Glutamatergic neuron (in vitro differentiated cells): ENCODE measurements at regions not wholly inside any gene's neighbourhood (a gene's known extent, or its start where the extent isn't known, plus 50 kb on each side); places are given as distances from the start of the nearest gene placed in this dataset.
A peak's percentile ranks its signal among the peaks of the same experiment; 100 is the strongest.

Experiments
- DNase-seq: peaks from one replicate; pipeline ENCODE4 v3.0.0; 2022
- H3K27ac Mint-ChIP-seq: one replicate; pipeline ENCODE4 v1.8.0; 2020; ENCODE audit warnings: mild to moderate bottlenecking, mixed read lengths, inconsistent platforms; ENCODE audit not compliant: unreplicated experiment
- H3K27me3 Mint-ChIP-seq: one replicate; pipeline ENCODE4 v1.8.0; 2020; ENCODE audit warnings: mild to moderate bottlenecking, moderate library complexity, mixed read lengths, inconsistent platforms; ENCODE audit not compliant: unreplicated experiment
- H3K36me3 Mint-ChIP-seq: one replicate; pipeline ENCODE4 v1.8.0; 2020; ENCODE audit warnings: mild to moderate bottlenecking, mixed read lengths, inconsistent platforms; ENCODE audit not compliant: unreplicated experiment
- H3K4me1 Mint-ChIP-seq: one replicate; pipeline ENCODE4 v1.8.0; 2020; ENCODE audit warnings: mild to moderate bottlenecking, low read depth, mixed read lengths, inconsistent platforms; ENCODE audit not compliant: unreplicated experiment
- H3K4me3 Mint-ChIP-seq: one replicate; pipeline ENCODE4 v1.8.0; 2020; ENCODE audit warnings: mild to moderate bottlenecking, mixed read lengths, inconsistent platforms; ENCODE audit not compliant: unreplicated experiment
- H3K9me3 Mint-ChIP-seq: one replicate; pipeline ENCODE4 v1.8.0; 2020; ENCODE audit warnings: mild to moderate bottlenecking, moderate library complexity, mixed read lengths, inconsistent platforms; ENCODE audit not compliant: unreplicated experiment
- TF ChIP-seq, protein P1 (sequence below): fragments of 200-600 bp; sonication (generic); IDR thresholded peaks from one replicate; pipeline ENCODE4 v1.5.0; 2021; ENCODE audit not compliant: partially characterized antibody, unreplicated experiment

DNA sequence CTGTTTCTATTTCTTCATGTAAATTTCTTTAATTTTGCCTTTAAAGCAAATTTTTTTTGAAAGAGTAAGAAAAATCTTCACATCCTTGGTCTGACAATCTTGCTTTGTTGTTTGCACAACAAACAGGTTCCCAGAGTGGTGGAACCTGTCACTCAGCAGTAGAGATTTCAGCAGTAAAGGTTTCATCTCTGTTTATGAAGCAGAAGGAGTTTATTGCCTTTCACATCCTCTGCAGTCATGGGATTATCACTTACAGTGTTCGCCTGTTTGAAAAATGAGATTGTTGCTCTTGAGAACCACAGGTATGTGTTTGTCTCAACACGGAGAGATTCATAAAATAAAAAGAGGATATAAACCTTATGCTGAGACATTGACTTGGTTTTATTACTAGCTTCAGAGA lies 342.6 kb downstream of the IPMK start:
- TF ChIP-seq, protein P1, sequence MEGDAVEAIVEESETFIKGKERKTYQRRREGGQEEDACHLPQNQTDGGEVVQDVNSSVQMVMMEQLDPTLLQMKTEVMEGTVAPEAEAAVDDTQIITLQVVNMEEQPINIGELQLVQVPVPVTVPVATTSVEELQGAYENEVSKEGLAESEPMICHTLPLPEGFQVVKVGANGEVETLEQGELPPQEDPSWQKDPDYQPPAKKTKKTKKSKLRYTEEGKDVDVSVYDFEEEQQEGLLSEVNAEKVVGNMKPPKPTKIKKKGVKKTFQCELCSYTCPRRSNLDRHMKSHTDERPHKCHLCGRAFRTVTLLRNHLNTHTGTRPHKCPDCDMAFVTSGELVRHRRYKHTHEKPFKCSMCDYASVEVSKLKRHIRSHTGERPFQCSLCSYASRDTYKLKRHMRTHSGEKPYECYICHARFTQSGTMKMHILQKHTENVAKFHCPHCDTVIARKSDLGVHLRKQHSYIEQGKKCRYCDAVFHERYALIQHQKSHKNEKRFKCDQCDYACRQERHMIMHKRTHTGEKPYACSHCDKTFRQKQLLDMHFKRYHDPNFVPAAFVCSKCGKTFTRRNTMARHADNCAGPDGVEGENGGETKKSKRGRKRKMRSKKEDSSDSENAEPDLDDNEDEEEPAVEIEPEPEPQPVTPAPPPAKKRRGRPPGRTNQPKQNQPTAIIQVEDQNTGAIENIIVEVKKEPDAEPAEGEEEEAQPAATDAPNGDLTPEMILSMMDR = no peak
- Mint-ChIP-seq H3K27me3 (no peaks in the 10 kb centered on the region), H3K9me3 (no peaks in the 10 kb centered on the region), H3K27ac (no peak overlapping the region), H3K4me3 (no peak overlapping the region), H3K36me3 (no peaks in the 10 kb centered on the region), H3K4me1 (no peaks in the 10 kb centered on the region)
- no peak for DNase-seq

DNA sequence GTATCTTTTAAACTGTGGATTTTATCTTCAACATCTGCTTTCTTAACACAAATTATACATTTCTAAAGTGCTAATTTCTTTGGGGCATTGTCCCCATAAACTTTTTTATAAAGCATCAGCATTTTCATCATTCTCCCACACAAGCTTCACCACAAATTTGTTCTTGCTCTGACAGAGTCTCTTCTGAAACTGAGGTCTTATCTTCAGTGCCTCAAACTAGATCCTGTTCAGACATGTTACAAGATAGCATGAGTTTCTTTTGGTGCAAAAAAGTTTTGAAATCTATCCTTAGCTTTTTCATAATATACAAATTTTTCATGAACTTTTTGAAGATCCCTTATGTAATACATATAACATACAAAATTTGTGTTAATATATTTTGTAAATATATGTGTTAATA lies 346.6 kb downstream of the IPMK start:
- Mint-ChIP-seq H3K4me3 (no peak overlapping the region), H3K36me3 (no peaks in the 10 kb centered on the region), H3K27me3 (no peaks in the 10 kb centered on the region), H3K4me1 (peaks cover 3% of the 10 kb centered on the region), H3K27ac (no peak overlapping the region), H3K9me3 (no peaks in the 10 kb centered on the region)
- no peak for DNase-seq
- TF ChIP-seq, protein P1 = no peak

DNA sequence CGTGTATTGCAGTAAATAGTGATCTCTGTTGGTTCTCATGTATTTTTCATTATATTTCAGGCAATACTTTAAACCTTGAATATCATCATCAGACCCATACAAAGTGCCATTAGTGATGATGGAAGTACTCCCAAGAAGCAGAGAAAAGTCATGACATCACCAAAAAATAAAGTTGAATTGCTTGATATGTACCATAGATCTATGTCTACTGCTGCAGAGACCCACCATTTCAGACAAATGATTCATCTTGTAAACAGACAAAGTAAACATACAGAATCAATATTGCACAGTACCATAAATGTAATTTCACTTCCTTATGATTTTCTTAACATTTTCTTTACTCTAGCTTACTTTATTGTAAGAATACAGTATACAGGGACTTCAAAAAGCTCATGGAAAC lies 347.8 kb downstream of the IPMK start:
- TF ChIP-seq, protein P1 = no peak
- no peaks in the 10 kb centered on the region for H3K36me3 Mint-ChIP-seq
- H3K27me3 Mint-ChIP-seq = no peaks in the 10 kb centered on the region
- H3K9me3 Mint-ChIP-seq = no peaks in the 10 kb centered on the region
- H3K4me1 Mint-ChIP-seq = peaks cover 3% of the 10 kb centered on the region
- no peak for DNase-seq
- no peak overlapping the region for H3K27ac Mint-ChIP-seq
- H3K4me3 Mint-ChIP-seq = no peak overlapping the region

DNA sequence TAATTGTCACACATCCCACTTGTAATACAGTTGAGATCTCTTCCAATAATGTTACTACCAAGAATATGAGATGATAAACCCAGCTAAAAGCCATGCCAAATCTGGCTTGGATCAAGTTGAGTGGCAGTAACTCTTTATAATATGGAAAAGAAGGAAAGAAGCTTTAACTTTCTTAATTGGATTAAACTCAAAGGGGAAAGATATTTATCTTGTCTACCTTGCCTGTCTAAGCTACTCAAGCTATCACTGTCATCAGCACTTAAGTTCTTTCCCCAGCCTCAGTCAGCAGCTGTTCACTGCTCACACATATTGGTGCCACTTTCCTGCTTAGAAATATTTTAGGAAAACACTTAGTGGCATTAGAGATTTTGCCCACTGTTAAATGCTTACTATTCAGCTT lies 350.7 kb downstream of the IPMK start:
- H3K36me3 Mint-ChIP-seq = no peaks in the 10 kb centered on the region
- no peak overlapping the region for H3K27ac Mint-ChIP-seq
- no peaks in the 10 kb centered on the region for H3K27me3 Mint-ChIP-seq
- TF ChIP-seq, protein P1 = no peak
- no peak overlapping the region for H3K4me3 Mint-ChIP-seq
- H3K4me1 Mint-ChIP-seq = peaks cover 9% of the 10 kb centered on the region
- no peaks in the 10 kb centered on the region for H3K9me3 Mint-ChIP-seq
- DNase-seq = no peak

DNA sequence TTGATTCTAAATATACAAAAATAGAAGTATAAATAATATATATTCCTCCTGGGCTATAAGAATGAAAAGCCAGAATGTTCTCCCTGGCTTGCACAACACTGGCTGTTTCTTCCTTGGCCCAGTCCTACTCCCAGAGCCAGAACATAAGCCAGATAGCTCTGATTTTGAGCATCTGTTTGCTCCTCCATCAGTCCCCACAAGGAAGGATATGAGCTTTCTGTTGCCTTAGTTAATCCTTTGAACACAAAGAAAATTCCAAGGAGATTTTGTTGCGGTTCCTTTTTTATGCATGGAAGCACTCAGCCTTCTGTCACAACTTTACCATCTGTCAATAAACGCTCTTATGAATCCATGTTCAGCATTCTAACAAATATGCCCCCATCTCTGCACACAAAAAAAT lies 361.8 kb downstream of the IPMK start:
- Mint-ChIP-seq H3K27ac (peak overlapping the region; percentile 97), H3K4me3 (peak overlapping the region; percentile 13), H3K4me1 (peaks cover 22% of the 10 kb centered on the region), H3K9me3 (peaks cover 4% of the 10 kb centered on the region), H3K27me3 (peaks cover 5% of the 10 kb centered on the region), H3K36me3 (no peaks in the 10 kb centered on the region)
- TF ChIP-seq, protein P1 = no peak
- DNase-seq = no peak
